Fibroblast of pulmonary artery (primary cell): ENCODE measurements at regions not wholly inside any gene's neighbourhood (a gene's known extent, or its start where the extent isn't known, plus 50 kb on each side); places are given as distances from the start of the nearest gene placed in this dataset.

Experiments used
- DNase-seq: peaks from one replicate; pipeline ENCODE4 v3.0.0-alpha.2; 2010; ENCODE audit warnings: low read depth
- H3K4me3 ChIP-seq: replicated peaks from 2 replicates; pipeline ENCODE4 v1.5.1; 2011; ENCODE audit warnings: low read depth, mild to moderate bottlenecking, control low read depth, low read length, moderate library complexity
- TF ChIP-seq, protein P1 (sequence below): IDR thresholded peaks from 2 replicates; pipeline ENCODE4 v1.5.1; 2011; ENCODE audit warnings: mild to moderate bottlenecking, control low read depth, low read length, inconsistent platforms; ENCODE audit errors: missing control alignments

DNA sequence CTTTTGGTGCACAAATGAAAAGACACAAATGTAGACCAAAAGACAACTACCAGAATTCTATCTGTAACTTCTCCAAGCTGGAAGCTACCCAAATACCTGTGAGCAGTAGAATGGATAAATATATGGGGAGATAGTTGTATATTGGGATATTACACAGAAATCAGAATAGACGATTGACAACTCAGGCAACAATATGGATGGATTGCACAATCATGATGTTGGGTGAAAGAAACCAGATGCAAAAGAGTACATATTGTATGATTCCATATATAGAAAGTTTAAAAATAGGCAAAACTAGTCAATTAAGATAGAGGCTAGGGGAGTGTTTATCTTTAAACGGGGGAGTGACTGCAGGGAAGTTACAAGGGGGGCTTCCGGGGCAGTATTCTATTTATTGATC is 77.5 kb upstream of the NKD1 start:
- TF ChIP-seq, protein P1, sequence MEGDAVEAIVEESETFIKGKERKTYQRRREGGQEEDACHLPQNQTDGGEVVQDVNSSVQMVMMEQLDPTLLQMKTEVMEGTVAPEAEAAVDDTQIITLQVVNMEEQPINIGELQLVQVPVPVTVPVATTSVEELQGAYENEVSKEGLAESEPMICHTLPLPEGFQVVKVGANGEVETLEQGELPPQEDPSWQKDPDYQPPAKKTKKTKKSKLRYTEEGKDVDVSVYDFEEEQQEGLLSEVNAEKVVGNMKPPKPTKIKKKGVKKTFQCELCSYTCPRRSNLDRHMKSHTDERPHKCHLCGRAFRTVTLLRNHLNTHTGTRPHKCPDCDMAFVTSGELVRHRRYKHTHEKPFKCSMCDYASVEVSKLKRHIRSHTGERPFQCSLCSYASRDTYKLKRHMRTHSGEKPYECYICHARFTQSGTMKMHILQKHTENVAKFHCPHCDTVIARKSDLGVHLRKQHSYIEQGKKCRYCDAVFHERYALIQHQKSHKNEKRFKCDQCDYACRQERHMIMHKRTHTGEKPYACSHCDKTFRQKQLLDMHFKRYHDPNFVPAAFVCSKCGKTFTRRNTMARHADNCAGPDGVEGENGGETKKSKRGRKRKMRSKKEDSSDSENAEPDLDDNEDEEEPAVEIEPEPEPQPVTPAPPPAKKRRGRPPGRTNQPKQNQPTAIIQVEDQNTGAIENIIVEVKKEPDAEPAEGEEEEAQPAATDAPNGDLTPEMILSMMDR, result no peak
- no peak overlapping the region for H3K4me3 ChIP-seq
- no peak for DNase-seq

DNA sequence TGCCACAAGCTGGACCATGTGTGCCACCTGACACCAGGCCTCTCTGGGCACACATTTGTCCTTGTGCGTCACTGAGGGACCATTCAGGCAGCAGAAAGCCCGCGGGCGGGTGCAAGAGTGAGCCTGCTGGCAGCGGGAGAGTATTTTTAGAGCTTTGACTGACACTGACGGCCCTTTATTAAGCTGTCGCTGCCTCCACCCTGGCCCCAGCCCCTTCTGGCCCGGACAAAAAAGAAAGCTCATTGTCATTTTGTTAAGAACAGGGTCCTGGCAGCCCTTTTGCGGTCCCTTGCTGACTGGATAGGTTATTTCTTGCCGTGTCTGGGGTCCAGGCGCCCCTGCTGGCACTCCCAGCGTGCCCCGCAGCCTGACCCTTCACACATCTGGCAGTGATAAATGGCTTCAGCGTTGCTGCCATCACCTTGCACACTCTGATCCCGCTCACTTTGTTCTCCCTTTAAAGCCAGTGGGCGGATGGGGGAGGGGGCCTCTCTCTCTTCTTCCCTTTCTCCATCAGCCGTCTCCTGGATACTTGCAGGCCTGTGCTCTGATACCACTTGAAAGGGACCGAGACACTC is 78.4 kb upstream of the NKD1 start:
- TF ChIP-seq, protein P1, result no peak

DNA sequence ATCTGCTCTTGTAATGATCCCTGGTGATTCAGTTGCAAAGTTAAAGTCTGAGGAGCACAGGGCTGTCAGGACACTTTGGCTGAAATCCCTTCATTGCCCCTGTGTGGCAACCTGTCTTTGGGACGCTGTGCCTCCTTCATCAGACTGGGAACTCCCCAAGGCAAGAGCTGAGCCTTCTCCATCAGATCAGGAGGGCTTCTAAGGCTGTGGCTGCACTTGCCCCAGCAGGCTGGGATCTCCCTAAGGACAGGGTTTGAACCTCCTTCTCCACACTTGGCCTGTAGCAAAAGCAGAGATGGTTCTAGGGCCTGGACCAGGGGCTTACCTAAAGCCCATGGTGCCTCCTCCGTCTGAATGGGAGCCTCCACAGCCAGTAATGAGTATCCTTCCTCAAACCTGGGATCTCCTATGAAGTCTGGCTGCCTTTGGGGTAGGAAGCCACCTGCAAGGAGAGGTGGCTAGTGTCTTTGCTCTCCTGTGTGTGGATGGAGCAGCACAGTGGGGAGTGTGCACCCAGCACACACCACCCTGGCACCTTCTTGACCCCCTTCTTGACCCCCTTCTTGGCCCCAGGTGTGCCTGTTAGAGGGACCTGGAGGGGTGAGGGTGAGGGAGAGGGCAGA is 79.0 kb upstream of the NKD1 start:
- TF ChIP-seq, protein P1, result no peak
- no peak for DNase-seq
- no peak overlapping the region for H3K4me3 ChIP-seq

More for the DNA sequence above, 78.4 kb upstream of the NKD1 start:
- no peak overlapping the region for H3K4me3 ChIP-seq
- DNase-seq, result no peak

DNA sequence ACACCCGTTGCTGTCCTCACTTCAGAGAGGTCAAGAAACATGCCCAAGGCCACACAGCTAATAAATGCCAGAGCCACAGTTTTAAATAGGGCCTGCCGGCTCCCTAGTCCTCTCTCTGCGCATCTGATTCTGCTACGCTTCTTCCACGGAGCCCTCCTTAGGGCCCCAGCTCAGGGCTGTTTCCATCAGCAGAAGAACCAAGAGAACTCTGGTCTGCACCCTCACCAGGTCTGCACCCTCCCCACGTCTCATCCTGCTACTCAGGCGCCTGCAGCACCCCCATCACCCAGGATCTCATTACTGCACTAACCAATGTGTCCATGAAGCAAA is 79.5 kb upstream of the NKD1 start:
- TF ChIP-seq, protein P1, result no peak
- no peak overlapping the region for H3K4me3 ChIP-seq
- no peak for DNase-seq

DNA sequence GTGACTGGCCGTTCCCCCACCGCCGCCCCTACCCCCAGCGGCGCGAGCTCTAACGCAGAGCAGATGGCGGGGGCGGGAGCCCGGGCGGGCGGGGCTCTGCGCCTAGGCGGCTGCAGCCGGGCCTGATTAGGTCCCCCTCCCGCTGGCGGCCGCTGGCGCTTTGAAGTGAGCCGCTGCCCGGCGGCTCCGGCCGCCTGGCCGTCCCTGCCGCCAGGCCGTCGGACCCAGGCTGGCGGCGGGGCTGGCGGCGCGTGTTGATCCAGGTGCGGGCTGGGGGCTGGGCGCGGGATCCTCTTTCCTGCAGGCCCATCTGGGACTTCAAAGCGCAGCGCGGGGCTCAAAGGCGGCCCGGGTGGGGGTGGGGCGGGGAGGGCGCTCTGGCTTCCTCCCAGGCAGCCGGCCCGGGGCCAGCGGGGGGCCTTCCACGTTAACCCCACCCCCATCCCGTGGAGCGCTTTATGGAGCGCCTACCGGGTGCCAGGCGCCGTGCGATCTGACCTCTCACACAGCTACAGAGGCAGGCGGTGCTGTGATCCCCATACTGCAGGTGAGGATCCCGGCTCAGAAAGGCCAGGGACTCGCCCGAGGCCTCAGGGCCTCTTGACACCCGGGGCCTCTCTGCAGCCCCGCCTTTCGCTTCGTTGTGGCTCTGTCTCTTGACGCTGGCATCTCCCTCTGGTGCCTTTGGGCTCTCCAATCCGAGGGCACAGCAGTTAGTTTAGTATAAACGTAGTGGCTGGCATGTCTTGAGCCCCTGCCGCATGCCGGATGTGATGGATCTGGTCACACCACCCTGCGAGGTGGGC is 80.0 kb upstream of the NKD1 start:
- H3K4me3 ChIP-seq, result no peak overlapping the region
- no peak for DNase-seq
- TF ChIP-seq, protein P1, result no peak

DNA sequence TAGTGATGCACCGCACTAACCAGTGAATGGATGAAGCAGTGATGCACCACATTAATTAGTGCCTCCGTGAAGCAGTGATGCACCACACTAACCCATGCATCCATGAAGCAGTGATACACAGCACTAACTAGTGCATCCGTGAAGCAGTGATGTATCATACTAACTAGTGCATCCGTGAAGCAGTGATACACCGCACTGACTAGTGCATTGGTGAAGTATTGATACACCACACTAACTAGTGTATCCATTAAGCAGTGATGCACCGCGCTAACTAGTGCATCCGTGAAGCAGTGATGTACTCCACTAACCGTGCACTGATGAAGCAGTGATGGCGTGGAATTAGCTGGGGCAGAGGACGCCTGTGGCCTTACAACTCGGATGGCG is 80.6 kb upstream of the NKD1 start:
- no peak for DNase-seq
- H3K4me3 ChIP-seq, result no peak overlapping the region
- TF ChIP-seq, protein P1, result no peak
